Activated B cell treated with CpG ODN at 0.5 μM for 24 hours (primary cell): ENCODE measurements at regions not wholly inside any gene's neighbourhood (a gene's known extent, or its start where the extent isn't known, plus 50 kb on each side); places are given as distances from the start of the nearest gene placed in this dataset.

ENCODE experiments used
- ATAC-seq: fragments of 200-7000 bp; cut with Tn5 transposase; one replicate; pipeline ENCODE4 v1.10.0; 2021; ENCODE audit warnings: low read depth, mild to moderate bottlenecking, moderate library complexity
- CTCF ChIA-PET: fragments of 350-600 bp; sonication (Branson Sonifier 250); formaldehyde crosslinking; loops from one replicate; lab custom pipeline; 2021; ENCODE audit warnings: antibody characterized with exemption; lab: Charles Lee
- POLR2A ChIA-PET: fragments of 350-600 bp; sonication (Branson Sonifier 250); formaldehyde crosslinking; loops from one replicate; lab custom pipeline; 2021; ENCODE audit warnings: antibody characterized with exemption; lab: Charles Lee
- DNase-seq: peaks from one replicate; pipeline ENCODE4 v3.0.0; 2022
- H3K27ac Mint-ChIP-seq: one replicate; pipeline ENCODE4 v1.8.0; 2020; ENCODE audit warnings: mixed read lengths
- H3K27me3 Mint-ChIP-seq: one replicate; pipeline ENCODE4 v1.8.0; 2021; ENCODE audit warnings: mixed read lengths
- H3K36me3 Mint-ChIP-seq: one replicate; pipeline ENCODE4 v1.8.0; 2021; ENCODE audit warnings: low read depth, mixed read lengths
- H3K4me1 Mint-ChIP-seq: one replicate; pipeline ENCODE4 v1.8.0; 2021; ENCODE audit warnings: mixed read lengths
- H3K4me3 Mint-ChIP-seq: one replicate; pipeline ENCODE4 v1.8.0; 2020; ENCODE audit warnings: mild to moderate bottlenecking, mixed read lengths
- H3K9me3 Mint-ChIP-seq: one replicate; pipeline ENCODE4 v1.8.0; 2020; ENCODE audit warnings: mixed read lengths
- CTCF ChIP-seq: fragments of 200-600 bp; IDR thresholded peaks from one replicate; pipeline ENCODE4 v1.8.0; 2022; ENCODE audit warnings: antibody characterized with exemption, mild to moderate bottlenecking
- intact Hi-C: fragments of 100-400 bp; cut with micrococcal nuclease; formaldehyde crosslinking; loops from one replicate; pipeline ENCODE4 v1.15.1; 2024

- Mint-ChIP-seq H3K27me3 (peaks cover 20% of the 10 kb centered on the region), H3K4me3 (no peak overlapping the region), H3K27ac (no peak overlapping the region), H3K36me3 (no peaks in the 10 kb centered on the region), H3K9me3 (no peaks in the 10 kb centered on the region), H3K4me1 (no peaks in the 10 kb centered on the region)
- no peak for DNase-seq
- no peak for ATAC-seq
- POLR2A ChIA-PET: no interaction called here
- CTCF ChIA-PET: no interaction called here
- no peak for TF ChIP-seq CTCF
- intact Hi-C loops: no loop called here
Observed at GRCh38 chr2:161042990-161043625, 117.1 kb upstream of the TANK start.

- H3K27ac Mint-ChIP-seq: no peak overlapping the region
- no peaks in the 10 kb centered on the region for H3K36me3 Mint-ChIP-seq
- no peaks in the 10 kb centered on the region for H3K4me1 Mint-ChIP-seq
- no peak overlapping the region for H3K4me3 Mint-ChIP-seq
- DNase-seq: no peak
- intact Hi-C loops: no loop called here
- ChIA-PET CTCF (interaction anchor here (1.5 kb wide), 1 partner anchor 20 kb away, joined by 4 read pairs; no protein-coding TSS in a partner anchor), POLR2A (no interaction called here)
- H3K27me3 Mint-ChIP-seq: peaks cover 20% of the 10 kb centered on the region
- ATAC-seq: no peak
- H3K9me3 Mint-ChIP-seq: no peaks in the 10 kb centered on the region
- no peak for TF ChIP-seq CTCF
Observed at GRCh38 chr2:161044095-161044865, 115.9 kb upstream of the TANK start.

GRCh38 chr2:161044921-161045320 is 115.3 kb upstream of the TANK start:
- H3K27me3 Mint-ChIP-seq: peaks cover 21% of the 10 kb centered on the region
- no peaks in the 10 kb centered on the region for H3K9me3 Mint-ChIP-seq
- DNase-seq (no peak), ATAC-seq (no peak)
- no peaks in the 10 kb centered on the region for H3K36me3 Mint-ChIP-seq
- H3K4me1 Mint-ChIP-seq: no peaks in the 10 kb centered on the region
- ChIA-PET CTCF (interaction anchor here (1.5 kb wide), 1 partner anchor 19 kb away, joined by 4 read pairs; no protein-coding TSS in a partner anchor), POLR2A (no interaction called here)
- no peak overlapping the region for H3K27ac Mint-ChIP-seq
- intact Hi-C loops: no loop called here
- no peak overlapping the region for H3K4me3 Mint-ChIP-seq
- no peak for TF ChIP-seq CTCF

GRCh38 chr2:161045726-161046125 is 114.5 kb upstream of the TANK start:
- Mint-ChIP-seq H3K36me3 (no peaks in the 10 kb centered on the region), H3K27me3 (peaks cover 21% of the 10 kb centered on the region), H3K4me3 (no peak overlapping the region), H3K27ac (no peak overlapping the region), H3K4me1 (no peaks in the 10 kb centered on the region), H3K9me3 (no peaks in the 10 kb centered on the region)
- intact Hi-C loops: no loop called here
- CTCF ChIA-PET: no interaction called here
- POLR2A ChIA-PET: no interaction called here
- DNase-seq (no peak), ATAC-seq (no peak)
- TF ChIP-seq CTCF: no peak

GRCh38 chr2:161046876-161047275 is 113.4 kb upstream of the TANK start:
- intact Hi-C loops: no loop called here

More at GRCh38 chr2:161046876-161047275, 113.4 kb upstream of the TANK start:
- ChIA-PET CTCF (no interaction called here), POLR2A (no interaction called here)
- Mint-ChIP-seq H3K9me3 (no peaks in the 10 kb centered on the region), H3K4me1 (no peaks in the 10 kb centered on the region), H3K4me3 (no peak overlapping the region), H3K27ac (no peak overlapping the region), H3K27me3 (peaks cover 22% of the 10 kb centered on the region), H3K36me3 (no peaks in the 10 kb centered on the region)
- no peak for TF ChIP-seq CTCF
- ATAC-seq (no peak), DNase-seq (no peak)
